NCI-H1436 (cell line): ENCODE measurements at regions not wholly inside any gene's neighbourhood (a gene's known extent, or its start where the extent isn't known, plus 50 kb on each side); places are given as distances from the start of the nearest gene placed in this dataset.
"Not testable (repeated sequence)": the region's sequence is repeated elsewhere in the genome, so short reads cannot be mapped to it uniquely, and the experiment has no call there.

Experiments
- DNase-seq: peaks from one replicate; lab custom pipeline; 2025; lab: John Stamatoyannopoulos, UW

DNA sequence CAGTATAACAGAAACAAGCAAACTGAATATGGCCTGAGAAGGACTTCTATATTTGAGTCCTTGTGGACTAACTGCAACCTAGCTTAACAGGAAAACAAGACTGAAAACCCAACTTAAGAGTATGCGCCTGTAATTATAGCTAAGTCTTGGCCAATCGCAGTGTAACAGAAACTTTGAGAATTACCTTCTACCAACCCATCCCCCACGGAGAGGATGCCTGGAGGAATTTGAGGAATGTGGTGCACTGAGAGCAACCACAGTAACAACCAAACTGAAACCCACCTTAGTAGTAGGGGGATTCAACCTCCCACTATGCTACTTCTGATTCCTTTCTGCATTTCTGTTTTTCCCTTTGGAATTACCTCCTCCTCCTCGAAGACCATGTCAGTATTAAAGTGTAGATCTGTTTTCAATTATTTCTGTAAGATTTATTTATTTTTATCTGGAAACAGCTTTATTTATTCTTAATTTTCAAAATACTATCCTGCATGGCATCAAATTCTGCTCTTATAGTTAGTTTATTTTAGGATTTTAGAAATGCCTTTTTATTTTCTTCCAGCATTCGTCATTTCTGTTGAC is 393.6 kb downstream of the KCNA4 start:
- DNase-seq, result no peak

DNA sequence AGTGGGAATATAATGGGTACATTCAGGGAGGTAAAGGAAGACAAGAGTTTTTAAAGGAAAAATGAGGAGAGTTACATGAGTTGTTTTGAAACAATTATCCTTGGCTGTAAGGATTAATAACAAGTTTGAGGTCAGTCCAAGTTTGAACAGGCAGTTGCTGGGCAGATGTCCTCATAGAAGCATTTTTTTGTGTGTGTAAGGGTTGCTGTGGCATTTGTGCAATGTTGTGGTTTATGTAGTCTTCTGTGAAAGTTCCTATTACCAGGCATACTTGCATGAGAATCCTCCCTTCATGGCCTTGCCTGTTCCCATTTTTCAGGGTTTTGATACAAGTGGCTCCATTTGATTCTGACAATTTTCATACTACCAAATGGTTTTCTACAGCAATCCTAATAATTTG is 400.2 kb downstream of the KCNA4 start:
- no peak for DNase-seq

DNA sequence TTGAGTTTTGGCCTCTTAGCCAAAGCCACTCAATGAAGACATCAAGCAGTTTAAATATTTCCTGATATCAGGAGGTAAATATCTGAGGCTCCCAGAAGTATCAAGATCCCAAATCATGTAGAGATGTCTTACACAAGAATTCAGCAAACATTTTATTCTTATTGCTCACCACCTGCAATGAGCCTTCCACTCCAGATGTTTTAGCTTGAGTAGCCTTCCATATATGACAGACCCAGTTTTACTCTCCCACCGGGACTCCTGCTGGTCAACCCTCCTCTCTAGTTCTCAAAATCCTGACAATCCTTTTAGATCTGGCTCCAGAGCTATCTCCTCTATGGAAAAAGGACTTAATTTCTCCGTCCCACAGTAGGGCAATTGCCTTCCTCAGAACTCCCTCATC is 404.4 kb downstream of the KCNA4 start:
- no peak for DNase-seq

DNA sequence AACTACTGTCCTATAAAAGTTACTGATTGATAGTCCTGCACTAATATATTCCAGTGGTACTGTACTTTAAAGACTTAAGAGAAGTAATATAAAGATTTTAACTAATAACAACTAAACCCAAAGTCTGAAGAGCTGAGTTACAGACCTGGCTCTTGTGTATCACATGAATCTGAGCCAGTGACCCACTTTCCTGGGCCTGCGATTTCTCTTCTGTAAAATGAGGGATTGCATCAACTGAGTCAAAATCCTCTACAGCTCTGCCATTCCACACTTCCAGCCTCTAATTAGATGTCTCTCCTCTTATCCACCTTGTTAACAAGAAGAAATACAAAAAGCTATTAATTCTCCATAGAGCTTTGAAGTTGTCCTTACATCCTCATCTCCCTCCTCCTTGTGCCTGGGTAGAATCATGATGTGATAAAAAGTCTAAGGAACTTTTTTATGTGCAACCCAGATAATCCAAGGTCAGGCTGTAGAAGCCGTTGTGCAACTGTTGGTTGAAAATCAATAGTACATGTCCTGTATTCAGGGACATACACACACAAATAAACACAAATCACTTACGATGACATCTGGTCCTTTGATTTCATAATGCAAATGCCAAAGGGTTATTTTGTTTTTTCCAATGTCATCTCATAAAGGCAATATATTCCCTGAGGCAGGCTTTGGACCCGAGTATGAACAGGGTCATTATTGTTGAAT is 410.3 kb downstream of the KCNA4 start:
- no peak for DNase-seq

DNA sequence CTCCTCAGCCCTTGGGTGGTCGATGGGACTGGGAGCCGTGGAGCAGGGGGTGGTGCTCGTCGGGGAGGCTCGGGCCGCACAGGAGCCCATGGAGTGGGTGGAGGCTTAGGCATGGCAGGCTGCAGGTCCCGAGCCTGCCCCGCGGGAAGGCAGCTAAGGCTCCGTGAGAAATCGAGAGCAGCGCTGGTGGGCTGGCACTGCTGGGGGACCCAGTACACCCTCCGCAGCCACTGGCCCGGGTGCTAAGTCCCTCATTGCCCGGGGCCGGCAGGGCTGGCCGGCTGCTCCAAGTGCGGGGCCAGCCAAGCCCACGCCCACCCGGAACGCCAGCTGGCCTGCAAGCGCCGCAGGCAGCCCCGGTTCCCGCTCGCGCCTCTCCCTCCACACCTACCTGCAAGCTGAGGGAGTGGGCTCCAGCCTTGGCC is 416.7 kb downstream of the KCNA4 start:
- not testable (repeated sequence) for DNase-seq

DNA sequence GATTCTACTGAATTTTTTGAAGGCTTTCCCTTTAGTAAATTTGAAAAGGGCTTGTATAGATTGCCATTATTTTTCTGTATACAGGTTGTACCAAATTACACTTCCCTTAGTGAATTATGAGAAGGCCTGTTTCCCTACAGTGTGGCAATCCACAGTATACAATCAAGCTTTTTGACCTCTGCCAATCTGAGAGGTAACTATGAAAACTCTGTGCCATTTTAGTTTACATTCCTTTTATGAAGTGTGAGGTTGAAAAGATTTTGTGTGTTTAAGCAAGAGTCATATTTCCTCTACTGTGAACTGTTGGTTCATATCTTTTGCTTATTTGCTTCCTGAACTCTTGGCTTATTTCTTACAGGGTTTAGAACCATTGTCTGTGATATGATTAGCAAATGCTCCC is 432.5 kb downstream of the KCNA4 start:
- no peak for DNase-seq

DNA sequence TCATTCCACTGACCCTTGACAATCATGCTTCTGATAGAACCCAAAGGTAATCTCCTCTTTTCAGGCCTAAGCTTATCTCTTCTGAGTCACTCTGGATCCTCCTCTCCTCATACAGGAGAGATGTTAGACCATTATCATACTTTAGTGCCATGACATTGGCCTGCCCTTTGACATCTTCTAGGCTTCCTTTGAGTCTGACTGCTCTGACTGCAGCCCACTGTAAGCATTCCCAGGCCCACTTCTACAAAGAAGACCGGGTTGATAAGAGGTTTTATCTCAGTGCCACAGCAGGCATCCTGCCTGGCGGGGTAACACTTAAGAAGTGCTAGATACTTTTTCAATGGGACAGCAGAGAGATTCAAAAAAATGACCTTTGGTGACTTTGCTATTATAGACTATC is 438.0 kb downstream of the KCNA4 start:
- no peak for DNase-seq

DNA sequence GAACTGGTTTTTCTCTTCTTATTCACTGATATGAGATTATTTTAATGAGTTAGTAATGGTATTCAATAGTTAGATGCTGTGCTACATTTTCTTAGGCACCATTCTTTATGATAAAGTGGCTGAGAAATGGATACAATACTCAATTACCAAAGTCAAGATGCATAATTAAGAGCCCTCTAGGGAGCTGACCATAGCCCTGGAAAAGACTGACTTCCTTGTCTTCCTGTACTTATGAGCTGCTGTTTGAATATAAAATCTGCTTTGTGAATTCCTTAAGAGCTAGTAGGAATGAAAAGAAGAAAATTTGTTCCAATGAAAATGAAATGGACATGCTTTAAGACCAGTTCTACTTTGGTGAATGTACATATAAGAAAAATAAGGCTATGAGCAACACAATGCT is 452.3 kb downstream of the KCNA4 start:
- DNase-seq, result no peak

DNA sequence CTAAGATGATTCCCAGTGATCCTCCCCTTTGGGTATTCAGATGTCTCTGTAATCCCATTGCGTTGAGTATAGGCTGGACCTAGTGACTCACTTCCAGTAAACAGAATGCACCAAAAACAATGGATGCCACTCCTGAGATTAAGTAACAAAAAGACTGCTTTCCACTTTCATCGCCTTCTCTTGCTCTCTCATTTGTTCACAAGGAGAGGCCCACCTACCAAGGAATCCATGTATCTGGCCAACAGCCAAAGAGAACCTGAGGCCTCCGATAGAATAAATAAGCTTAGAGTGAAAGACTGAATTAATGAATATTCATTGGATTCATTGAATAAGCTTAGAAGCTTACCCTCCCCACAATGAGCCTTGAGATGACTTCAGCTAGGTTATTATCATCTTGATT is 454.6 kb downstream of the KCNA4 start:
- DNase-seq, result no peak

DNA sequence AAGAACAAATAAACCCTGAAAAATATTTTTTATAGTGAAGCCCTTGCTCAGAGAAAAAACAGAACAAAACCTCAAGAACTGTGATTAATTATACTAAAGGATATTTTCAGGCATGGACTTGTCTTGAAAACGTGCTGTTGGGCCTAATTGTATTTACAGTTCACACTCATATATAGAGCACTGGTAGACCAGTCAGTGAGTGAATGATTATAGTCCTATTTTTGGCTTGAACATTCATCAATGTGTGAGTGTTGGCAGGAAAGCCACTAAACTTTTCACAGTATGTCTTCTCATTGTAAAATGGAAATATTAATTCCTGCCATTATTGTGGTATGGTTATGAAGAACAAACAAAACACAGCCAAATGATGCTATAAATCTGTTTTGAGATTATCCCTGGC is 462.8 kb downstream of the KCNA4 start:
- no peak for DNase-seq

DNA sequence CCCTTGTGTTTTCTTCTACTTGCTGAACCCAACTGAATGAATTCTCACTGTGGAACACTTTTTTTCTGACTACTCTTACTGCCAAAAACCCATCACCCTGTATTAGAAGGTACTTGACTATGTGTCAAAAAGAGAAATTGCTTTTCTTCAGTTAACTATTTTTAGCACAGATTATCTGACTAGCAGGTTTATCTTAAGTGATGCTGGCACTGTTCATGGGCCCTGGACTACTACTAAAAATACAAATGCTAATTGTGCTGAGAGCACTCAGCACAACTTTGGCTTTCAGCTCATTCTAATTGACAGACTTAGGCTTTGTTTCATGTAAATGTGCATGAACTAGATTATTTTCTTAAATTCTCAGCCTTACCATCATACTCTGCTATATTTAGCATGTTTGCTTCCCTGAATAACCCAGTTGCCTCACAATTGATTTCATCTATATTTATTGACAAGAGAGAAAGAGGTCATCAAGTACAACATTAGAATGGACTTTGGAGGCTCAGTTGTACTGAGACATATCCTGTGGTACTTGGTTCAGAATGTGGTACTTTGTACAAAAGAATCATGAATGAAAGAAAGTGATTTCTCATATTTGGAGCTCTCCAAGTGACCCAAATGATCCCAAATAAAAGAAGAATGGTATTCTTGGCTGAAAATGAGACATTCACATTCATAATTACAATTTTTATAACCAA is 478.3 kb downstream of the KCNA4 start:
- no peak for DNase-seq

DNA sequence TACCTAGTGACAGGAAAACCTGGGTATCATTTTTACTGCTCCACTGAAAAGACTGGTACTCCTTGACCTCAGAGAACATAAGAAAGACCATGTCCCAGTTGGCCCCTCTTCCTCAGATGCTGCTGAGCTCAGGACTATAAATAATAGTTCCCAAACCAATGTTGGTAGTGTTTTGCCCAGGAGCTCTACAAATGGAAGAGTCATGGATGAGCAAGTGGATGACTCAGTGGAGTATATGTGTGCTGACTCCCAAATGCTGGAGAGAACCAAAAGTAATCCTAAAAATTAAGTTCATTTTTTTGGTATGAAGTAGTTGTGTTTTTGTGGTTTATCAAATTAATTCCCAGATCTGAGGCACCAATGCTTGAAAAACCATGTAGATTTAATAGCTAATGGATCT is 482.0 kb downstream of the KCNA4 start:
- DNase-seq, result no peak

DNA sequence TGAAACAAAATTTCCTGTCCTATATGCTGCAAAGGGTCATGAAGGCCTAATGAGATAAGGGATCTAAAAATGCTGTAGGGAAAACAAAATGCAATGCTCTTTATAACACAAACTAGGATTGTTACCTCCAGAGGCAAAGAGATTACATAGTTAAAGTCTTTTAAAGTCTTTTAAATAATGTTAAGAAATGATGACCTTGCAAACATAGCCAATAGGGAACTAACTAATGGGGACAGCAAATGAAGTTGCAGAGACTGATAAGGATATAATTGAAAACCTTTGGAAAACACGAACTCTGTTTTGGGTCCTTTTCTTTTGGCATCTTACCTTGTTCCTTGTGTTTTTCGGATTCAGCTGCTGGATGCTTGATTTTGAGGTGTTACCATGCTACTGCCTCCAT is 485.9 kb downstream of the KCNA4 start:
- no peak for DNase-seq

DNA sequence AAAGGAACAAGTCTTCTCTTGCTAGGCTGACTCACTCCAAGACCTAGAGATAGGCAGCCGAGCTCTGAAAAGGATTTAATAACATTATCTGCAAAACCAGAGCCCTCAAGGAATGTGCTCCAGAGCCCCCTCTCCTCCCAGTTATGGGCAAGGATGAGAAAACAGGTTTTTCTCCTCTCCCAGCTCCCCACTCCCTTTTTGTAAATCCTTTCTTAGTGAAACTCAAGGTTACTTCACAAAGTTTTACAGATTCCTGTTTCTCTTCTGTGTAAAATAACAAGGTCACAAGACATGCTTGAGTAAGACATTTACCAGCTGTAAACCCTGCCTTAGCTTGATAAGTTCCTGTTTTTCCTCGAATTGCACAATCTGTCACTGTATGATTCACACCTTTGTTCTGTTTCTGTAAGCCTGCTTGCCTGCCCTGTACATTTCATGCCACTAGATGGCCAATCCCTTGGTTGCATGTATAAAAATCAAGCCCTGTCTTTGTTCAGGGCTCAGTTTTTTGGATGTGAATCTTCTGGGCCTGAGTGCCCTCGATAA is 489.4 kb downstream of the KCNA4 start:
- DNase-seq, result no peak

DNA sequence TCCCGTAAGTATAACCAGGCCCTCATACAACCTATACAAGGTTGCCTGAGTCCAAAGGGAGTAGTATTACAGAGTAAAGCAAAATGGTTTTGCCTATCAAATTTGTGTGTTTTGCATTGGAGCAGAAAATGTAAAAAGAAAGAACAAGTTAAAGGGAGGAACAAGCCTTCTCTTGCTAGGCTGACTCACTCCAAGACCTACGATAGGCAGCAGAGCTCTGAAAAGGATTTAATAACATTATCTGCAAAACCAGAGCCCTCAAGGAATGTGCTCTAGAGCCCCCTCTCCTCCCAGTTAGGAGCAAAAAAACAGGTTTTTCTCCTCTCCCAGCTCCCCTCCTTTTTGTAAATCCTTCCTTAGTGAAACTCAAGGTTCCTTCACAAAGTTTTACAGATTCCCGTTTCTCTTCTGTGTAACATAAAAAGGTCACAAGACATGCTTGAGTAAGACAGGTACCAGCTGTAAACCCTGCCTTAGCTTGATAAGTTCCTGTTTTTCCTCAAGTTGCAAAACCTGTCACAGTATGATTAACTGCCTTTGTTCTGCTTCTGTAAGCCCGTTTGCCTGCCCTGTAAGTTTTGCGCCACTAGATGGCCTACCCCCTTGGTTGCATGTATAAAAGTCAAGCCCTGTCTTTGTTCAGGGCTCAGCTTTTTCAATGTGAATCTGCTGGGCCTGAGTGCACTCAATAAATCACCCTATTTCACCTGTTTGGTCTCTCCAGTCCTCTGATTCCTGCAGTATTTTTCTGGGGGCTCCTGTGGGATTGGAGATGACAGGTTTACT is 498.2 kb downstream of the KCNA4 start:
- DNase-seq, result no peak

DNA sequence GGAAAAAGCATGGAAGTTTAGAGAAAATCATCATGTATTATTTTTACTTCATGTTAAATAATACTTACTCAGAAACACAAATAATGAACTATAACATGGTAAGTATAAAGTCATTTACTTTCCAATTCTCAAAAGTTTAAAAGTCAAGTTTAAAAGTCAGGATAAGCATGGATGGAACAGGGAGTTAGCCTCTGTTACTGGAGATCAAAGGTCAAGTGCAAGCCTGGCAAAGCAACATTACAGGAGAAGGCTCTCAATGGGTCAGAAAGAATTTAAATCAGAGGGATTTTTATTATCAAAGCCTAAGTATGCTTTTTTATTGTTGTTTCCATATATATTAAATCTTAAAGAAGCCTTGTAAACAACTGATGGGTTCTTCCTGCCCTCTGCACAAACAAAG is 505.4 kb downstream of the KCNA4 start:
- no peak for DNase-seq

DNA sequence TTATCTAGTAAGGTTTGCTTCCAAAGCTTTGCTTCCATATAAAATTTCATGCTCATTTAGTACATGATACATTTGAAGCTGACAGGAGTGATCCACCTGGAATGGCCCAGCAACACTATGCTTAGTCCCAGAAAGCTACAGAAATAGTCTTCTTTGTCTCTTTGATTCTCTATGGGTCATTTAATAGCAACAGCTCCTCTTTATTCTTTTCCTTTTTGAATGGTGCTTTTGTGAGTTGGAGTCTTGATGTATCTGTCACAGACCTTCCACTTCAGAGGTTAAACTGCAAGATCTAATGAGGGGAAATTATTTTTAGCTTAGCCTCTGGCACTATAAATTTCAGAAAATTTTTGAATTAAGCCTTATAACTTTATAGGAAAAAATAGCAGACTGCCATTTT is 509.5 kb downstream of the KCNA4 start:
- no peak for DNase-seq

DNA sequence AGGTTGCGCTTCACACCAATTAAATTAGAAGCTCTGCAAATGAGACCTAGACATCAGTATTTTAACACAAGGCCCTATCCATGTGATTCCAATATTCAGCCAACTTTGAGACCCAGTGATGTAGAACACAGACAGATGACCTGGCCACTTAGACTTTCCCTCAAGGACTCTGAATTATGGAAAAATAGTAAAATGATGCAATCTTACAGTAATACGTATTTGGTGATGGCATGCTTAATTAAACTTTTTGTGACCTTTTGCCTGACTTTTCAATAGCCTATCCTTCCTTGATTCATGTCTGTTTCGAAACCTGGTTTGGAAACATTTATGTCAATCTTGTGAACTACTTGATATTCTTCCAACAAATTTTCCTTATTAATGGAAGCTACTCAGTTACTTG is 521.2 kb downstream of the KCNA4 start:
- DNase-seq, result no peak

DNA sequence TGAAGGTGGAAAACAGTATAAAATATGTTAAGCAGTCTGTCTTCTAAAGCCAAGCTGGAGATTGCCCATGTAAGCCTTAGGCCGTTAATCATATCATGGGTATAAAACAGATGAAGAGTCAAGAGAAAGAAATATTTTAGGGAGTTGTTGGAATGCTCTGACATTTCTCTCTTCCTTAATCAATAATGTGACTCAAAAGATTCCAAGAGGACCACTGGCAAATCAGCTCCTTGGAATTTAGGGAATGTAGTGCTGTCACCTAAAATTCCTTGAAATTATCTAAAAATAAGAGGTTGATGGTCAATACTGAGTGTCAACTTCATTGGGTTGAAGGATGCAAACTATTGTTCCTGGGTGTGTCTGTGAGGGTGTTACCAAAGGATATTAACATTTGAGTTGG is 525.9 kb downstream of the KCNA4 start:
- no peak for DNase-seq

DNA sequence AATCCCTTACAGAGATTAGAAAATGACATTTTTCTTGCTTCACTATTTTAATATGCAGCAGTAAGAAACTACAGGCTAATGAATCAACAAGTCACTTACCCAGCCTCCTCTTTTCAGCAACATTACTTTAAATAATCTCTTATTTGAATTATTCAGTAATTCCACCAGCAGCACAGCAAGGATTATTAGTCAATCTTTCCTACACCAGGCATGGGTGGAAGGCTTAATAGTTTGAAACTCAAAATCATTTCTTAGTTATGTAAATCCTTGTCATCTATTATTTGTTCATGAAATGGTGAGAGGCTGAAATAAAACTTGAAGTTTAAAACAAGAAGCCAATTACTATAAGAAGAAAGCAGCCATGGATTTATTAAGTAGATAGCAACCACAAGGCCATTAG is 530.5 kb downstream of the KCNA4 start:
- no peak for DNase-seq

DNA sequence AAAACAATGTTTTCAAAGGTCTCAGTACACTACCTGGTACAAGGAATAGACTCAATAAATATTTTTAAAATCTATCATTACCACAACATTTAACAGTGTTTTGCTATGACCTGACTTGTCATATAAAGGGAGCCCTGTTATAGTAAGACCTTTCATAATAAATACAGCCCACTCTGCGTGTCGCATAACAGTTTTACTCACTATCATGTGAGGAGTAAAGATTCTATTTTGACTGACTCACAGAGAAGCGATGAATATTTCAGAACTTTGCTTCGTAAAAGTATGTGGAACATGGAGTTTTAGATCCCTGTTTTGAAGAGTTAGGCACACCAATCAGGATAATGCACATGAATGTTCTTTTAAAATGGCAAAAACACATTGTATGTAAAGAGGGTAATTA is 531.2 kb downstream of the KCNA4 start:
- no peak for DNase-seq

DNA sequence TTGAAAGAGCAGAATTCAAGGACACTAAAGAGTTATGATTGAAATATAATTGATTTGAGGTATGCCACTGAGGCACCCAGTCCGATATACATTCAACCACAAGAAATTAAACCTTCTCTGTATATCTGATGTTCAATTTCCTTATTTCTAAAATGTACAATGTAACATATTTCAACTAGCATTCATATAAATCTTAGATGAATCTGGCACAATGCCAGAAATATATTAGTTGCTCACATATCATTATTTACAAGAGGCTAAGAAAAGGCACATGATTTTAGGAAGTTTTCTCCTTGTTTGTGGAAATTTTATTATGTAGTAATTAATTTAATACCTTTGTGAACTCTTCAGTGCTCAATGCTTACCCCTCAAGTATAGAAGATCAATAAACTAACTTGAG is 532.3 kb downstream of the KCNA4 start:
- DNase-seq, result no peak

DNA sequence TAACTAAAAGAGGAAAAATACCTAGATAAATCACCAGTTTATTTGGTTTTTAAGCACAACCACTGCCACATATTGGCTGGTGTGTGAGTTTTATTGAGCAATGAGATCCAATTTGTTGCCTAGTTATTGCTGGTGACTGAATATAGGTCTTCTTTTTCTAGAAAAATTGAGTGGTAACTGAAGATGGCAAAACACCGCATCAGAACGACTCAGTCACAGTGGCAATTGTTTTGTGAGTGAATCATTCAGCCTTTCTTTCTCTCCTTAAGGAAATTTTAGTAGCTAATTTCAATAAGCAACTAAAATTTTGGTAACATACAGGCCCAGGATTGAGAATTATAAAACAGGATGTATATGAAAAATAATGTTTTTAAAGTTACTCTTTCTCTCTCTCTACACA is 533.0 kb downstream of the KCNA4 start:
- no peak for DNase-seq
